Ascending aorta (tissue), 2 donors: ENCODE measurements at regions not wholly inside any gene's neighbourhood (a gene's known extent, or its start where the extent isn't known, plus 50 kb on each side); places are given as distances from the start of the nearest gene placed in this dataset.

ENCODE experiments used
- DNase-seq, 2 donors: peaks; one replicate each; pipeline ENCODE4 v3.0.0-alpha.2; 2019; ENCODE audit warnings: low spot score in 2 of 2
- H3K27ac ChIP-seq, 2 donors: fragments of 200-600 bp; sonication (generic); one replicate each; pipeline ENCODE4 v1.5.1; 2016 to 2017; ENCODE audit warnings: mild to moderate bottlenecking in 1 of 2
- H3K27me3 ChIP-seq: fragments of 200-600 bp; sonication (generic); one replicate; pipeline ENCODE4 v1.5.1; 2017
- H3K36me3 ChIP-seq, 2 donors: fragments of 200-600 bp; sonication (generic); one replicate each; pipeline ENCODE4 v1.5.1; 2016
- H3K4me1 ChIP-seq, 2 donors: fragments of 200-600 bp; sonication (generic); one replicate each; pipeline ENCODE4 v1.5.1; 2016 to 2017; ENCODE audit warnings: mild to moderate bottlenecking in 1 of 2
- H3K4me3 ChIP-seq, 2 donors: fragments of 200-600 bp; sonication (generic); one replicate each; pipeline ENCODE4 v1.5.1; 2016 to 2017; ENCODE audit warnings: mild to moderate bottlenecking in 1 of 2
- H3K9me3 ChIP-seq, 2 donors: fragments of 200-600 bp; sonication (generic); one replicate each; pipeline ENCODE4 v1.5.1; 2016
- intact Hi-C: fragments of 100-400 bp; cut with DNase I; formaldehyde crosslinking; loops from one replicate; pipeline ENCODE4 v1.15.1; 2023
- TF ChIP-seq, protein P1 (sequence below), 3 experiments: fragments of 200-600 bp in 2 of 3; fragments of 450-650 bp in 1 of 3; sonication (generic) in 2 of 3; IDR thresholded peaks; one replicate each; pipeline ENCODE4 v1.5.1; 2016 to 2019; ENCODE audit warnings: antibody characterized with exemption in 3 of 3, mild to moderate bottlenecking in 1 of 3, moderate library complexity in 1 of 3

DNA sequence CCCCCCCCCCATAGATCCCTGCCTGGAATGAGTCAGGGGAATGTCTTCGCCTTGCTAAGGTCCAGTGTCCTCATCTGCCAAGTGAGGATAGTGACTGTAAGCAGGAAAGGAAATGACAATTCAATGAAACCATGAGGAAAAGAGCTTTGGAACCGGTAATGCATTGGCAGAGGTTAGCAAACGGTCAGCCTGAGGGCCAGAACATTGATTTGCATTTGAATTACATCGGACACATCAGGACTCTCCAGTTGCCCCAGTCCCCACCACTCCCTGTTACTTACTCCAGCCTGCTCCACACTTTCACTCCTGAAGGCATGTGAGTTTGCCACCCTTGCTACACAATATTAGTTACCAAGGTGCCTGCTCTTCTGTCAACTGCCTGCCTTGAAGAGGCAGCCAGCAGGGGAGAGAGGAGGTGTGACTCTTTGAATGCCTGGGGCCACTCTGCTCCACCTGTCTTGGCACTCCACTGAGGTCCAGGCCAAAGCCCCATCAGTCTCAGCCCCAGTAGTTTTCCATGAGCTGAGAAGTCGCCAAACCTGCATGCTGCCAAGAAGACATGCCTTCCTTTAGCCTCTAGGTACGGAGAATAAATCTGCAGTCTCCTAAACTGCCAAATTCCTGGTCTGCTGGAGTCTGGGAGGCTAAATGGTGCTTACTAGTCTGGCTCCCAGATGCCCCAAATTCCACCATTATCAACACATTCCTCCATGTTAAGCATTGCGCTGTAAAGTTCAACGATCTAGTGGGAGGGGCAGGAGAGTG is 191.7 kb upstream of the TLE3 start:
- TF ChIP-seq, protein P1, sequence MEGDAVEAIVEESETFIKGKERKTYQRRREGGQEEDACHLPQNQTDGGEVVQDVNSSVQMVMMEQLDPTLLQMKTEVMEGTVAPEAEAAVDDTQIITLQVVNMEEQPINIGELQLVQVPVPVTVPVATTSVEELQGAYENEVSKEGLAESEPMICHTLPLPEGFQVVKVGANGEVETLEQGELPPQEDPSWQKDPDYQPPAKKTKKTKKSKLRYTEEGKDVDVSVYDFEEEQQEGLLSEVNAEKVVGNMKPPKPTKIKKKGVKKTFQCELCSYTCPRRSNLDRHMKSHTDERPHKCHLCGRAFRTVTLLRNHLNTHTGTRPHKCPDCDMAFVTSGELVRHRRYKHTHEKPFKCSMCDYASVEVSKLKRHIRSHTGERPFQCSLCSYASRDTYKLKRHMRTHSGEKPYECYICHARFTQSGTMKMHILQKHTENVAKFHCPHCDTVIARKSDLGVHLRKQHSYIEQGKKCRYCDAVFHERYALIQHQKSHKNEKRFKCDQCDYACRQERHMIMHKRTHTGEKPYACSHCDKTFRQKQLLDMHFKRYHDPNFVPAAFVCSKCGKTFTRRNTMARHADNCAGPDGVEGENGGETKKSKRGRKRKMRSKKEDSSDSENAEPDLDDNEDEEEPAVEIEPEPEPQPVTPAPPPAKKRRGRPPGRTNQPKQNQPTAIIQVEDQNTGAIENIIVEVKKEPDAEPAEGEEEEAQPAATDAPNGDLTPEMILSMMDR (IDR thresholded peaks at IDR 0.05): no peak
- H3K9me3 ChIP-seq: no peaks in the 10 kb centered on the region
- peak in 1 of 2 donors; percentile 63 for DNase-seq
- H3K36me3 ChIP-seq: no peaks in the 10 kb centered on the region
- intact Hi-C loops: no loop called here
- peak overlapping the region; percentile 37 to 43 for H3K27ac ChIP-seq
- H3K27me3 ChIP-seq: no peaks in the 10 kb centered on the region
- H3K4me3 ChIP-seq: peak overlapping the region in 1 of 2 donors; percentile 9
- peaks cover 0 to 10% of the 10 kb centered on the region in 2 donors for H3K4me1 ChIP-seq

DNA sequence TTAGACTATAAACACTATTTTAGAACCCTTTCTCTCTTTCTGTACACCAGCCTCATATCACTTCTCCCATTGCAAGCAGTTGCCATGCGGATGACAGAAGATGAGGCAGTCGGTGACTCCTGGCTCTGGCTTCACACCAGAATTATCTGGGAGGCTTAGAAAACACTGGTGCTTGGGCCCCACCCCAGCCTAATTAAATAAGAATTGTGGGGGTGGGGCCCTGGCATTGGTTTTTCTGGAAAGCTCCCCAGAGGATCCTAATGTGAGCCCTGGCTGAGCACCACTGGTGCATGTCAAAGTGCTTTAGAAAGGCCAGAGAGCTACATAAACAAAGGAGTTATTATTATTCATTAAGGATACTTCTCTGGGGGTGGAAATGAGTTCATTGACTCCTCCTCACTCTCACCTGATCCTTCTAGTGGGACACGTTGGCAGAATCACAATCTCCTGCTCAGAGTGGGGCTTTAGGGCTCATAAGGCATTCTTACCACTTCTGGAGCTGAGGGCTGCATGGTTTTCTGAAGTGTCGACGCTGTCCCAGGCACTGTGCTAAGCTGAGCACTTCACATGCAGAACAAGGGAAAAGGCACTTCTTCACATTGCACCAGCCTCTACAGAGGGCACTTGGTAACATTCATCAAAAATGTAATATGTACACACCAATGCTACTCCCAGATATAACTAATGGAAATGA is 188.5 kb upstream of the TLE3 start:
- intact Hi-C loops: no loop called here
- no peaks in the 10 kb centered on the region for H3K9me3 ChIP-seq
- no peak overlapping the region for H3K27ac ChIP-seq
- H3K4me3 ChIP-seq: no peak overlapping the region
- no peaks in the 10 kb centered on the region for H3K27me3 ChIP-seq
- H3K4me1 ChIP-seq: peaks cover 2 to 10% of the 10 kb centered on the region in 2 donors
- TF ChIP-seq, protein P1 (IDR thresholded peaks at IDR 0.05): no peak
- peak in 1 of 2 donors; percentile 52 for DNase-seq
- no peaks in the 10 kb centered on the region for H3K36me3 ChIP-seq

DNA sequence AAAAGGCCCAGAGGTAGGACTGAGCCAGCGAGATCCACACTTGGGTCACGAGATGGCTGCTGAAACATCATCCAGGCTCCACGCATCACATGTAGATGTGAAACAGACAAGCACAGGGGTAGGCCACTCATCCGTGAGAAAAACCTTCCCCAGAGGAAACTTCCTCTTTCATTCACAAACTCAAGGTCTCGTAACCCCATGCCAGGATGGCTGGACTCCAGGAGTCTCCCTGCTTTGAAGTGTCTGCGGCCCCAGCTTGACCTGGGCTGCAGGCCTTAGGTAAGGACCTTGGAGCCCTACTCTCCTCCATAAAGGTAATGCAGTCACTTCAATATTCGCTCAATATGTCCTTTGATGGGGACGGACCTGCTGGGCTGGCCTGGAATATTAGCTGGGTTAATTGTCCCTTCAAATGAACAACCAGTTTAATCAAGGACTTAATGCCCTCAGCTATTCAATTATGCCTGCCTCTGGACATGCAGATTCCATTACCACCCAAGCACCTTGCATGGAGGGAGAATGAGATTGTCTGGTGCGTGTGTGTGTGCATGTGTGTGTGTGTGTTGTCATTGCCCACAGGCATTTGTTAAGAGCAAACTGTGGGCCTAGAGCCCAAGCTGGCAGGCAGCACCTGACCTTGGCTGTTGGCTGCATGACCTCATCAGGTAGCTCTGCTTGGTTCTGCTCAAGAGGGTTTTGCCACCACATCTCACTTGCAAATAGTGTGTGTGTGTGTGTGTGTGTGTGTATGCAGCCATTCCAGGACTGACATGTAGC is 186.9 kb upstream of the TLE3 start:
- H3K27ac ChIP-seq: no peak overlapping the region
- no peaks in the 10 kb centered on the region for H3K36me3 ChIP-seq
- H3K9me3 ChIP-seq: no peaks in the 10 kb centered on the region
- intact Hi-C loops: no loop called here
- H3K4me1 ChIP-seq: peaks cover 2 to 3% of the 10 kb centered on the region in 2 donors
- TF ChIP-seq, protein P1 (IDR thresholded peaks at IDR 0.05): no peak
- peak in 1 of 2 donors; percentile 60 for DNase-seq
- no peaks in the 10 kb centered on the region for H3K27me3 ChIP-seq
- H3K4me3 ChIP-seq: no peak overlapping the region

DNA sequence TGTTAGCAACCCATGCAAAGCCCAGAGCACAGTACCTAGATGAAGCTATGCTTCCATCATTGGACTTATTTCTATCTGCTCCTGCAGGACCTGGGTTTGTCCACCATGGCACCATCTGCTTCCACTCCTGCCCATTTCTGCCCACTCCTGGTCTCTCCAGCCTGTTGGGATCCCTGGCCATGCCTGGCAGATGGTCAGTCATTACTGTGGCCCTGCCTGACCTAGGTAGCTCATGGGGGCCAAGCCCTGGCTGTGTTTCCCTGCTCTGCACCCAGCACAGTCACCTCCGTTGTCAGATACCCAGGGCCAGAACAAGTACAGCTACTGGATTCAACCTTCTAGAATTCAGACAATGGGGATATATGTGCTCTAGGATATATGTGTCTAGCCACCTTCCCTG is 185.8 kb upstream of the TLE3 start:
- peak in 1 of 2 donors; percentile 33 for DNase-seq
- Histone ChIP-seq H3K27me3 (no peaks in the 10 kb centered on the region), H3K9me3 (no peaks in the 10 kb centered on the region), H3K27ac (no peak overlapping the region), H3K36me3 (no peaks in the 10 kb centered on the region), H3K4me3 (no peak overlapping the region), H3K4me1 (peaks cover 0 to 2% of the 10 kb centered on the region in 2 donors)
- TF ChIP-seq, protein P1 (IDR thresholded peaks at IDR 0.05): no peak
- intact Hi-C loops: no loop called here

DNA sequence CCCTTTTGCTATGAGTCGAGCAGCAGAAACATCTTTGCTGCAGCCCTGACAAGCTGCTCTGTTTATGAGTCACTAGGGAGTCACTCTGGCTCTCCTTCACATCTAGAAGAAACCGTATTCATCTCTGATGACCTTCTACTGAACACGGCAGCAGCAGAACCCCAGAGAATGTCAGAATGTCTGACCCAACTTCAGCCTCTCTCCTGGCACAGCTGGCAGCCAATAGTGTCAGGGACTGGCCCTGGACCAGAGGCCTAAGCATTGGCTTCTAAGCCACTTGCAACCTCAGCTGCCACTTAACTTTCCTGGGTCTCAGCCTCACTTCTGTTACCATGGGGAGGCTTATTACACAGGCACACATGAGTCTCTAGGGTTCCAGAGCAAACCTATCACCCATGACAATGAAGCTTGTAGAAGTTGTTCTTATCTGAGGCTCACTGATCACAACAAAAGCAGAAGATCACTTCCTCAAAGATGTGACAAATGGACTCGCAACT is 184.1 kb upstream of the TLE3 start:
- DNase-seq: peak in 1 of 2 donors; percentile 59
- Histone ChIP-seq H3K4me1 (peaks cover 0 to 2% of the 10 kb centered on the region in 2 donors), H3K27ac (no peak overlapping the region), H3K27me3 (no peaks in the 10 kb centered on the region), H3K4me3 (no peak overlapping the region), H3K36me3 (no peaks in the 10 kb centered on the region), H3K9me3 (no peaks in the 10 kb centered on the region)
- TF ChIP-seq, protein P1 (IDR thresholded peaks at IDR 0.05): no peak
- intact Hi-C loops: no loop called here
